HCT116 (cell line): ENCODE measurements at regions not wholly inside any gene's neighbourhood (a gene's known extent, or its start where the extent isn't known, plus 50 kb on each side); places are given as distances from the start of the nearest gene placed in this dataset.

Experiments used
- ATAC-seq: fragments of 200-7000 bp; cut with Tn5 transposase; 2 replicates; pipeline ENCODE4 v1.9.1; 2020; ENCODE audit warnings: mild to moderate bottlenecking, moderate library complexity
- BruUV-seq: library from RNA; stranded (reverse); fragments of 400-500 nt; replicated peaks from 2 replicates; lab custom pipeline; 2021; lab: Mats Ljungman, UMichigan
- CTCF ChIA-PET: fragments of 300-600 bp; sonication (Branson Sonifier 250); formaldehyde crosslinking; loops from one replicate; lab custom pipeline; 2021; ENCODE audit warnings: antibody characterized with exemption; lab: Charles Lee
- POLR2A ChIA-PET: fragments of 300-600, 350-600 bp; sonication (Branson Sonifier 250); formaldehyde crosslinking; loops from one replicate; lab custom pipeline; 2021; ENCODE audit warnings: antibody characterized with exemption; lab: Charles Lee
- RAD21 ChIA-PET, 2 experiments: fragments of 300-600 bp; sonication (Branson Sonifier 250); formaldehyde crosslinking; loops; one replicate each; lab custom pipeline; 2023; ENCODE audit warnings: low total read pairs in 2 of 2; ENCODE audit not compliant: uncharacterized antibody in 2 of 2, unreplicated experiment in 2 of 2, low non-redundant PET in 1 of 2; lab: Charles Lee
- DNase-seq: peaks from one replicate; pipeline ENCODE4 v3.0.0-alpha.2; 2010; ENCODE audit warnings: low read depth, low spot score
- H2AFZ ChIP-seq: fragments of 200-600 bp; shearing (Covaris generic), sonication (generic); 2 replicates; pipeline ENCODE4 v1.6.1; 2017; ENCODE audit warnings: low read depth, mixed run types, mixed read lengths, antibody characterized with exemption, low read length; ENCODE audit not compliant: poor library complexity, severe bottlenecking
- H3K27ac ChIP-seq: 2 replicates; pipeline ENCODE4 v1.5.1; 2012; ENCODE audit warnings: low read depth, low read length
- H3K27me3 ChIP-seq: fragments of 200-600 bp; sonication (generic); 2 replicates; pipeline ENCODE4 v1.6.1; 2016; ENCODE audit warnings: mixed run types, low read length, mixed read lengths; ENCODE audit not compliant: insufficient read depth
- H3K36me3 ChIP-seq, 2 experiments: fragments of 200-500 bp in 1 of 2; fragments of 200-600 bp in 1 of 2; sonication (Bioruptor generic) in 1 of 2; sonication (generic) in 1 of 2; 2 replicates each; pipeline versions ENCODE4 v1.5.1 to v1.6.1; 2014 to 2016; ENCODE audit warnings: low read length in 2 of 2, inconsistent platforms in 1 of 2, mixed read lengths in 1 of 2, mixed run types in 1 of 2; ENCODE audit not compliant: insufficient read depth in 2 of 2, control insufficient read depth in 1 of 2
- H3K4me1 ChIP-seq, 2 experiments: fragments of 200-600 bp in 1 of 2; sonication (generic) in 1 of 2; 2 replicates each; pipeline versions ENCODE4 v1.5.1 to v1.6.1; 2012 to 2017; ENCODE audit warnings: low read length in 2 of 2, inconsistent platforms in 1 of 2, mild to moderate bottlenecking in 1 of 2, mixed read lengths in 1 of 2, mixed run types in 1 of 2, moderate library complexity in 1 of 2; ENCODE audit not compliant: insufficient read depth in 2 of 2, control insufficient read depth in 1 of 2
- H3K4me2 ChIP-seq: fragments of 200-600 bp; sonication (generic); 2 replicates; pipeline ENCODE4 v1.6.1; 2017; ENCODE audit warnings: mixed run types, low read length, mixed read lengths
- H3K4me3 ChIP-seq, 2 experiments: fragments of 200-600 bp in 1 of 2; sonication (generic) in 1 of 2; replicated peaks in 1 of 2; 2 replicates each; pipeline ENCODE4 v1.5.1; 2011 to 2016; ENCODE audit warnings: low read length in 2 of 2, control low read depth in 1 of 2, low read depth in 1 of 2, mild to moderate bottlenecking in 1 of 2, mixed read lengths in 1 of 2, mixed run types in 1 of 2
- H3K79me2 ChIP-seq: fragments of 200-600 bp; sonication (generic); 2 replicates; pipeline ENCODE4 v1.6.1; 2017; ENCODE audit warnings: mild to moderate bottlenecking, mixed run types, low read length, moderate library complexity, mixed read lengths; ENCODE audit not compliant: insufficient read depth
- H3K9ac ChIP-seq: fragments of 200-600 bp; sonication (generic); 2 replicates; pipeline ENCODE4 v1.6.1; 2016; ENCODE audit warnings: low read length, mixed read lengths
- H3K9me2 ChIP-seq: fragments of 200-600 bp; sonication (generic), shearing (Covaris generic); 2 replicates; pipeline ENCODE4 v1.6.1; 2017; ENCODE audit warnings: mixed run types, mild to moderate bottlenecking, moderate library complexity; ENCODE audit not compliant: insufficient read depth
- H3K9me3 ChIP-seq, 2 experiments: fragments of 200-500 bp in 1 of 2; fragments of 200-600 bp in 1 of 2; sonication (Bioruptor generic) in 1 of 2; sonication (generic) in 1 of 2; 2 replicates each; pipeline ENCODE4 v1.6.1; 2014 to 2017; ENCODE audit warnings: low read length in 2 of 2, mixed read lengths in 2 of 2, inconsistent platforms in 1 of 2, low read depth in 1 of 2, mild to moderate bottlenecking in 1 of 2, mixed run types in 1 of 2, moderate library complexity in 1 of 2; ENCODE audit not compliant: control insufficient read depth in 1 of 2, insufficient read depth in 1 of 2
- H4K20me1 ChIP-seq: fragments of 200-600 bp; sonication (generic), shearing (Covaris generic); 2 replicates; pipeline ENCODE4 v1.6.1; 2017; ENCODE audit warnings: mixed run types, mild to moderate bottlenecking, moderate library complexity; ENCODE audit not compliant: insufficient read depth
- CBX3 ChIP-seq: IDR thresholded peaks from 2 replicates; pipeline ENCODE4 v1.6.1; 2012; ENCODE audit warnings: low read depth
- CEBPB ChIP-seq: IDR thresholded peaks from 2 replicates; pipeline ENCODE4 v1.6.1; 2012; ENCODE audit warnings: low read depth
- CTCF ChIP-seq, 3 experiments: fragments of 200-600 bp in 1 of 3; sonication (generic) in 1 of 3; IDR thresholded peaks in 2 of 3; conservative IDR thresholded peaks in 1 of 3; 2 replicates each; pipeline ENCODE4 v1.5.1; 2012 to 2017; ENCODE audit warnings: low read depth in 2 of 3, low read length in 2 of 3, antibody characterized with exemption in 1 of 3, borderline replicate concordance in 1 of 3, control low read depth in 1 of 3, mild to moderate bottlenecking in 1 of 3, mixed read lengths in 1 of 3, mixed run types in 1 of 3, moderate library complexity in 1 of 3; ENCODE audit not compliant: insufficient read depth in 1 of 3
- EGR1 ChIP-seq: IDR thresholded peaks from 2 replicates; pipeline ENCODE4 v1.6.1; 2012; ENCODE audit warnings: low read depth
- ELF1 ChIP-seq: IDR thresholded peaks from 2 replicates; pipeline ENCODE4 v1.6.1; 2012; ENCODE audit warnings: low read depth, borderline replicate concordance
- EZH2 ChIP-seq: fragments of 200-600 bp; sonication (generic); IDR thresholded peaks from 2 replicates; pipeline ENCODE4 v1.6.1; 2017; ENCODE audit warnings: antibody characterized with exemption, mixed run types
- EZH2phosphoT487 ChIP-seq: fragments of 200-600 bp; IDR thresholded peaks from 2 replicates; pipeline ENCODE4 v1.6.1; 2018; ENCODE audit warnings: antibody characterized with exemption, borderline replicate concordance
- FOSL1 ChIP-seq: IDR thresholded peaks from 2 replicates; pipeline ENCODE4 v1.6.1; 2012; ENCODE audit warnings: low read depth
- MAX ChIP-seq: IDR thresholded peaks from 2 replicates; pipeline ENCODE4 v1.6.1; 2012
- POLR2A ChIP-seq: IDR thresholded peaks from 2 replicates; pipeline ENCODE4 v1.7.0; 2011; ENCODE audit warnings: borderline replicate concordance; ENCODE audit not compliant: insufficient read depth, insufficient read length; ENCODE audit errors: extremely low read depth
- REST ChIP-seq: IDR thresholded peaks from 2 replicates; pipeline ENCODE4 v1.6.1; 2012; ENCODE audit warnings: low read depth
- SIN3A ChIP-seq: IDR thresholded peaks from 2 replicates; pipeline ENCODE4 v1.6.1; 2012; ENCODE audit warnings: low read depth
- SP1 ChIP-seq: IDR thresholded peaks from 2 replicates; pipeline ENCODE4 v1.6.1; 2012; ENCODE audit warnings: low read depth
- YY1 ChIP-seq: IDR thresholded peaks from 2 replicates; pipeline ENCODE4 v1.6.1; 2011; ENCODE audit warnings: low read length, low read depth, moderate library complexity, mild to moderate bottlenecking; ENCODE audit not compliant: insufficient replicate concordance; ENCODE audit errors: extremely low read depth
- ZFX ChIP-seq: fragments of 450-650 bp; IDR thresholded peaks from 2 replicates; pipeline ENCODE4 v1.6.1; 2017
- ZNF274 ChIP-seq: fragments of 200-500 bp; sonication (Bioruptor generic); IDR thresholded peaks from 2 replicates; pipeline ENCODE4 v1.6.1; 2014; ENCODE audit warnings: mild to moderate bottlenecking, low read depth, low read length, inconsistent platforms
- intact Hi-C: fragments of 100-400 bp; cut with micrococcal nuclease; formaldehyde crosslinking; loops from 2 replicates; pipeline ENCODE4 v1.10.0; 2022

GRCh38 chr17:69949973-69950695 lies 124.9 kb upstream of the KCNJ16 start:
- DNase-seq (no peak), ATAC-seq (no peak)
- no peaks in the 10 kb centered on the region for H4K20me1 ChIP-seq
- no peak overlapping the region for H2AFZ ChIP-seq
- H3K4me3 ChIP-seq: no peak overlapping the region
- BruUV-seq: no TSS peak
- ChIA-PET CTCF (no interaction called here), POLR2A (no interaction called here), RAD21 (no interaction called here)
- H3K9ac ChIP-seq: no peak overlapping the region
- H3K9me2 ChIP-seq: no peaks in the 10 kb centered on the region
- H3K9me3 ChIP-seq: peaks cover 3 to 12% of the 10 kb centered on the region in 2 experiments
- TF ChIP-seq REST: no peak
- no peak for TF ChIP-seq CBX3
- no peak for TF ChIP-seq ZNF274
- TF ChIP-seq MAX: no peak
- TF ChIP-seq EZH2: no peak
- TF ChIP-seq SIN3A: no peak
- no peak for TF ChIP-seq YY1
- TF ChIP-seq SP1: no peak
- TF ChIP-seq FOSL1: no peak
- no peak for TF ChIP-seq CEBPB
- no peak for TF ChIP-seq EZH2phosphoT487
- TF ChIP-seq POLR2A: no peak
- TF ChIP-seq ELF1: no peak
- TF ChIP-seq EGR1: no peak
- TF ChIP-seq ZFX: no peak
- TF ChIP-seq CTCF (IDR thresholded peaks at IDR 0.05 in 2 of 3, conservative IDR thresholded peaks at IDR 0.05 in 1 of 3; ENCODE audit: borderline replicate concordance in 1 of 3, insufficient read depth in 1 of 3, low read depth in 2 of 3, low read length in 2 of 3): no peak
- no peaks in the 10 kb centered on the region for H3K36me3 ChIP-seq
- no peak overlapping the region for H3K4me2 ChIP-seq
- no peak overlapping the region for H3K27ac ChIP-seq
- no peaks in the 10 kb centered on the region for H3K27me3 ChIP-seq
- H3K79me2 ChIP-seq: no peaks in the 10 kb centered on the region
- intact Hi-C loops: no loop called here
- H3K4me1 ChIP-seq: no peaks in the 10 kb centered on the region
